H1 (cell line): ENCODE measurements at regions not wholly inside any gene's neighbourhood (a gene's known extent, or its start where the extent isn't known, plus 50 kb on each side); places are given as distances from the start of the nearest gene placed in this dataset.

ENCODE experiments used
- CHD7 ChIP-seq: fragments of 300-600 bp; sonication (generic); IDR thresholded peaks from 2 replicates; pipeline ENCODE4 v1.7.1; 2012; ENCODE audit warnings: low read length, moderate library complexity, mild to moderate bottlenecking, inconsistent platforms; ENCODE audit not compliant: insufficient replicate concordance

GRCh38 chr16:86852135-86852534, 273.8 kb downstream of the FOXL1 start (continued):
- no peak for TF ChIP-seq CHD7
